ENCODE measurements at regions not wholly inside any gene's neighbourhood (a gene's known extent, or its start where the extent isn't known, plus 50 kb on each side); places are given as distances from the start of the nearest gene placed in this dataset.

- H3K27me3 Mint-ChIP-seq (ENCODE audit: insufficient read depth) = no peaks in the 10 kb centered on the region
- no peak overlapping the region for H3K4me3 ChIP-seq (ENCODE audit: low read length)
- H3K4me1 ChIP-seq (ENCODE audit: control insufficient read depth, insufficient read depth, low read length) = no peaks in the 10 kb centered on the region
- no peaks in the 10 kb centered on the region for H3K36me3 ChIP-seq (ENCODE audit: control insufficient read depth, insufficient read depth, low read length)
- DNase-seq = no peak
- no peak overlapping the region for H3K27ac ChIP-seq (ENCODE audit: low read depth, low read length)
- H3K27me3 ChIP-seq (ENCODE audit: control insufficient read depth, insufficient read depth, low read length, poor library complexity, severe bottlenecking) = no peaks in the 10 kb centered on the region
- no peak overlapping the region for H3K9ac ChIP-seq (ENCODE audit: extremely low read depth, low read length, poor library complexity, severe bottlenecking)
- H3K36me3 Mint-ChIP-seq (ENCODE audit: low read depth) = no peaks in the 10 kb centered on the region
- H3K4me3 Mint-ChIP-seq = no peak overlapping the region
- no peaks in the 10 kb centered on the region for H3K9me3 ChIP-seq (ENCODE audit: control insufficient read depth, low read length)
- H3K27ac Mint-ChIP-seq = no peak overlapping the region
- TF ChIP-seq CTCF (conservative IDR thresholded peaks at IDR 0.05) = no peak
- H3K4me1 Mint-ChIP-seq = peaks cover 3% of the 10 kb centered on the region
- H3K9me3 Mint-ChIP-seq = no peaks in the 10 kb centered on the region
- WGBS, 2 experiments (ENCODE audit: insufficient coverage in 1 of 2, insufficient read length in 1 of 2) = 97% methylated on average over 2 of the region's 4 CpGs; no CpG with 5 or more reads in 1 of the 2 experiments
These were observed 173.9 kb upstream of the CXCR4 start for GRCh38 chr2:136291871-136292270.

- H3K36me3 Mint-ChIP-seq (ENCODE audit: low read depth) = no peaks in the 10 kb centered on the region
- H3K36me3 ChIP-seq (ENCODE audit: control insufficient read depth, insufficient read depth, low read length) = no peaks in the 10 kb centered on the region
- H3K4me1 Mint-ChIP-seq = peaks cover 9% of the 10 kb centered on the region
- H3K9ac ChIP-seq (ENCODE audit: extremely low read depth, low read length, poor library complexity, severe bottlenecking) = no peak overlapping the region
- WGBS, 2 experiments (ENCODE audit: insufficient coverage in 1 of 2, insufficient read length in 1 of 2) = 96 to 100% methylated on average over 1 of the region's 1 CpG
- H3K27me3 ChIP-seq (ENCODE audit: control insufficient read depth, insufficient read depth, low read length, poor library complexity, severe bottlenecking) = no peaks in the 10 kb centered on the region
- H3K27ac ChIP-seq (ENCODE audit: low read depth, low read length) = no peak overlapping the region
- H3K27ac Mint-ChIP-seq = no peak overlapping the region
- no peaks in the 10 kb centered on the region for H3K4me1 ChIP-seq (ENCODE audit: control insufficient read depth, insufficient read depth, low read length)
- H3K27me3 Mint-ChIP-seq (ENCODE audit: insufficient read depth) = no peaks in the 10 kb centered on the region
- DNase-seq = no peak
- H3K9me3 ChIP-seq (ENCODE audit: control insufficient read depth, low read length) = no peaks in the 10 kb centered on the region
- H3K4me3 ChIP-seq (ENCODE audit: low read length) = no peak overlapping the region
- no peak for TF ChIP-seq CTCF (conservative IDR thresholded peaks at IDR 0.05)
- H3K9me3 Mint-ChIP-seq = no peaks in the 10 kb centered on the region
- H3K4me3 Mint-ChIP-seq = no peak overlapping the region
These were observed 172.4 kb upstream of the CXCR4 start for GRCh38 chr2:136290326-136290725.

- Mint-ChIP-seq H3K27me3 (ENCODE audit: insufficient read depth) (no peaks in the 10 kb centered on the region), H3K27ac (no peak overlapping the region), H3K4me3 (no peak overlapping the region), H3K4me1 (peaks cover 9% of the 10 kb centered on the region), H3K36me3 (ENCODE audit: low read depth) (no peaks in the 10 kb centered on the region), H3K9me3 (no peaks in the 10 kb centered on the region)
- Histone ChIP-seq H3K27ac (ENCODE audit: low read depth, low read length) (no peak overlapping the region), H3K9me3 (ENCODE audit: control insufficient read depth, low read length) (no peaks in the 10 kb centered on the region), H3K27me3 (ENCODE audit: control insufficient read depth, insufficient read depth, low read length, poor library complexity, severe bottlenecking) (no peaks in the 10 kb centered on the region), H3K9ac (ENCODE audit: extremely low read depth, low read length, poor library complexity, severe bottlenecking) (no peak overlapping the region), H3K4me3 (ENCODE audit: low read length) (no peak overlapping the region), H3K36me3 (ENCODE audit: control insufficient read depth, insufficient read depth, low read length) (no peaks in the 10 kb centered on the region), H3K4me1 (ENCODE audit: control insufficient read depth, insufficient read depth, low read length) (no peaks in the 10 kb centered on the region)
- 92 to 98% methylated on average over 4 to 6 of the region's 6 CpGs for WGBS, 2 experiments (ENCODE audit: insufficient coverage in 1 of 2, insufficient read length in 1 of 2)
- DNase-seq = no peak
- no peak for TF ChIP-seq CTCF (conservative IDR thresholded peaks at IDR 0.05)
These were observed 170.3 kb upstream of the CXCR4 start for GRCh38 chr2:136288249-136288648.
